ENCODE measurements at regions not wholly inside any gene's neighbourhood (a gene's known extent, or its start where the extent isn't known, plus 50 kb on each side); places are given as distances from the start of the nearest gene placed in this dataset.

DNA sequence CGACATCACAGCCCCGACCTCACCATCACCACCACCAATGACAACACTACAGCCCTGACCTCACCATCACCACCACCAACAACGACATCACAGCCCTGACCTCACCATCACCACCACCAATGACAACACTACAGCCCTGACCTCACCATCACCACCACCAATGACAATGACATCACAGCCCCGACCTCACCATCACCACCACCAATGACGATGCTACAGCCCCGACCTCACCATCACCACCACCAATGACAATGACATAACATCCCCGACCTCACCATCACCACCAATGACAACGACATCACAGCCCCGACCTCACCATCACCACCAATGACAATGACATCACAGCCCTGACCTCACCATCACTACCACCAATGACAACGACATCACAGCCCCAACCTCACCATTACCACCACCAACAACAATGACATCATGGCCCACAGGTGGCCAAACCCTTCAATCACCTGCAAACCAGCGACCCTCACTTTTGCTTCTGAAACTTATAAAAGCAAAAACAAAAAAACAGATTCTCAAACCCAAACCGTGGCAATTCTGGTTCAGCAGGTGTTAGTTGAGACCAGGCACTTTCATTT is 70.7 kb upstream of the TMEM18 start:
- no peak for DNase-seq

DNA sequence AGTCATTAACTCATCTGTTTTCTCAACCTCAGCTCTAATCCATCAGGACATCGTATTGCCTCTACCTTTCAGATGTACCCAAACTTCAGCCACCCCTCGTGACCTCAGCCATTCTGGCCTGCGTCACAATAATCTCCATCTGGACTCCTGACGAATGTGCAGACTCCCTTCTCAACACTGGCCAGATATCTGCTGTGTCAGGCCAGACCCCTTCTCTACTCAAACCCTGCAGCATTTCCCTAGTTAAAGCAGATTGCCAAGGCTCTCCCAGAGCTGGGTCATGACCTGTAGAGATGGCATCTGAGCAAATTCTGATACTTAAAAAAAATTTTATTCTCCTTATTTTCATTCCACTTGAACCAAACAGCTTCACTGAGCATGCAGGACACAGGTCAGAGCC is 69.5 kb upstream of the TMEM18 start:
- DNase-seq: no peak

GRCh38 chr2:744088-744487 is 66.9 kb upstream of the TMEM18 start:
- no peak for DNase-seq

- no peak for DNase-seq
Observed at GRCh38 chr2:742221-742620, 65.0 kb upstream of the TMEM18 start.

GRCh38 chr2:741195-741496 is 63.9 kb upstream of the TMEM18 start:
- no peak for DNase-seq

DNA sequence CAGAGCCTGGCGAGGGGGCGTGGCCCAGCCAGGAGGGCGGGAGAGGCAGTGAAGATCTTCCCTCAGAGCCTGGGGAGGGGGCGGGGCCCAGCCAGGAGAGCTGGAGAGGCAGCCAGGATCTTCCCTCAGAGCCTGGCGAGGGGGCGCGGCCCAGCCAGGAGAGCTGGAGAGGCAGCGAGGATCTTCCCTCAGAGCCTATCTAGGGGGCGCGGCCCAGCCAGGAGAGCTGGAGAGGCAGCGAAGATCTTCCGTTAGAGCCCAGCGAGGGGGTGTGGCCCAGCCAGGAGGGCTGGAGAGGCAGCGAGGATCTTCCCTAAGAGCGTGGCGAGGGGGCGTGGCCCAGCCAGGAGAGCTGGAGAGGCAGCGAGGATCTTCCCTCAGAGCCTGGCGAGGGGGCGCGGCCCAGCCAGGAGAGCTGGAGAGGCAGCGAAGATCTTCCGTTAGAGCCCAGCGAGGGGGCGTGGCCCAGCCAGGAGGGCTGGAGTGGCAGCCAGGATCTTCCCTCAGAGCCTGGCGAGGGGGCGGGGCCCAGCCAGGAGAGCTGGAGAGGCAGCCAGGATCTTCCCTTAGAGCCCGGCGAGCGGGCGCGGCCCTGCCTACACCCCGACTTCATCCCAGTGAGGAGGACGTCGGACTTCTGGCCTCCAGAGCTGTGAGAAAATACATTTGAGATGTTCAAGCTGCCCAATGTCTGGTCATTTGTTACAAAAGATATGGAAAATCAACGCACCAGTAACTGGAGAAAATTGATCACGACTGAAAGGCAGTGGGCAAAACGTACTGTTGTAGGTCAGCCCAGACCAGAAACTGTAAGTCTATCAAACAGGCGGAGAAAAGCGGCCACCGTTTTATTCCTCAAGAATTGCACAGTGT is 63.4 kb upstream of the TMEM18 start:
- peak; percentile 88 for DNase-seq

- peak; percentile 38 for DNase-seq
Observed at GRCh38 chr2:739864-740321, 62.7 kb upstream of the TMEM18 start.

- no peak for DNase-seq
Observed at GRCh38 chr2:736939-737338, 59.7 kb upstream of the TMEM18 start.

DNA sequence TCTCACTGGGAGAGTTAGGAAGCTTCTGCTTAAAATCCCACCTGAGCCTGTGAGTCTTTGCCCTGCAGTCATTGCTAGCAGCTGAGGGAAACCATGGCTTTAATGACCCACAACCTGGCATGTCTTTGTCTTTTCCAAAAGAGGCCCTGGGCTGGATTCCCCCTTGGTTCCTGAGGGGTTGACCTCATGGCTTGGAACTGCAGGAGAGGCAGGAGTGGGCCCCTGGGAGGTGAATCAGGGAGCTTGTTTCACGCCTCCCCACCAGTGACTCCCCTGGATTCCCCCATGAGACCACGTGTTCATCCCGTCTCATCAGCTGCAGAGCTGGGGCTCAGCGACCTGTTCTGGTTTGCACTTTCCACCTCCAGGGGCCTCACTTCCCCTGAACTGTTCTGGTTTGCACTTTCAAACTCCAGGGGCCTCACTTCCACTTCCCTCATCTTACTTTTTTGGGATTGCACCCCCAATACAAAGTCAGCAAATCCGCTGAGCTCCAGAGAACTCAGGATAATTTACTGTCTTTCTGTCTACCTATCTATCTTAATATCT is 58.5 kb upstream of the TMEM18 start:
- DNase-seq: no peak

- DNase-seq: no peak
Observed at GRCh38 chr2:734496-734895, 57.3 kb upstream of the TMEM18 start.

DNA sequence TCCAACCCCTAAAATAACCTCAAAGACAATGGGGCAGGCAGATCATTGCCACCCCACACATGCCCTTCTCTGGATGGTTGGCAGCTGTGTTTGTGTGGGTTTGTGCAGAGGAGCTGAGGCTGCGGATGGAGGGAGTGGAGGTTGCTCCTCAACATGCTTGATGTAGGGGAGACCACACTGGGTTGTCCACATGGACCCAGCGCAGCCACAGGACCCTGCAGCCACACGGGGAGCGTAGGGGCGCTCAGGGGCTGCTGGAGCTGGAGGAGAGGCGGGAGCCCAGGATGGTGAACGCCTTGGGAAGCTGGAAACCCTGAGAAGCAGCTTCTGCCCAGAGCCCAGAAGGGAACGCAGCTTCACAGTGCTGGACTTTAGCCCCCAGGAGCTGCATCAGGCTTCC is 56.3 kb upstream of the TMEM18 start:
- no peak for DNase-seq

DNA sequence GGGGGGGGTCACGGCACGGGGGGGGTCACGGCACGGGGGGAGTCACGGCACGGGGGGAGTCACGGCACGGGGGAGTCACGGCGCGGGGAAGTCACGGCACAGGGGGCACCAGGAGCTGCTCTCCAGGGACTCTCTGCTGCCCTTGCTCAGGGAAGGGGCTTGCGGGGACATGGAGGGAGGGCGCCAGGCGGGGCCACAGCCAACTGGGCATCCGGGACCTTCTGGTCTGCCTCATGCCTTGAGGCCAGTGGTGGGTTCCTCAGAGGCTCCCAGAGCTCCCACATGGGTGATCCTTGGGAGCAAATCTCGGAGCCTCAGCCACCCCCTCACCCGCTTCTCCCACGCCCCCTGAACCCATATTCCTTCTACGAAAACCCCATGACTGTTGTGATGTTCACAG is 55.8 kb upstream of the TMEM18 start:
- DNase-seq: no peak

- DNase-seq: no peak
Observed at GRCh38 chr2:731711-732110, 54.5 kb upstream of the TMEM18 start.

DNA sequence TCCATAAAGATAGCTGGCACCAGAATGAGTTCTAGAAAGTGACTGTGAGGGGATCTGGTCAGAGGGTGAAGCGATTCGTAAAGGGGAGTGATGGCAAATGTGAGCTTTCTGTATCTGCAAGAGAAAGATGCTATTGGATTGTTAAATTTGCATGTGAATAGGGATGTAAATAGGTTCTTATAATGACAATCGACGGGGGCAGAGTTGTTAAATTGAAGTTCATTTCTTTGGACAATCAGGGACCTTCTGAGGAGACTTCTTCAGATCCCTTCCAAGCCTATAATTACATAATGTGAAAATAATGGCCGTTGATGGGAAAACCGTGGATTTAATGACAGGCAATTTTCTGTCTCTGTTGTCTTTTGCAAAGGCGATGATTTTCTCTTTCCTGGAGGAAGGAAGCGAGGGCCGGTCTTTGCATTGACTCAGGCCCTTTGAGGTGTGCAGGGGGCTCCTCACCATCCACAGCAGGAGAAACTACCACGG is 52.2 kb upstream of the TMEM18 start:
- no peak for DNase-seq

DNA sequence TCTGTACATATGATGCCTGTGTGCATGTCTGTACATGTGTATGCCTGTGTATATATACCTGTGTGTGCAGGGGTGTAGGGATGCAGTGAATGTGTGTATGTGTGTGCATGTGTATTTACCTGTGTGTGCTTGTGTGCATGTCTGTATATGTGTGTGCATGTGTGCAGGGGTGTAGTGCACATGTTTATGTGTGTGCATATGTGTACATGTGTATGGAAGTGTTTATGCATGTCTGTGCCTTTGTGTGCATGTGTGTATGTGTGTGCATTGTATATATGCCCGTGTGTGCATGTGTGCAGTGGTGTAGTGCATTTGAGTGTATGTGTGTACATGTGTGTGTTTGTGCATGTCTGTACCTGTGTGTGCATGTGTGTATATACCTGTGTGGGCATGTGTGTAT is 51.0 kb upstream of the TMEM18 start:
- DNase-seq: no peak

GRCh38 chr2:727071-727470 is 49.9 kb upstream of the TMEM18 start:
- DNase-seq: no peak
